ENCODE measurements at regions not wholly inside any gene's neighbourhood (a gene's known extent, or its start where the extent isn't known, plus 50 kb on each side); places are given as distances from the start of the nearest gene placed in this dataset.
"Not testable (repeated sequence)": the region's sequence is repeated elsewhere in the genome, so short reads cannot be mapped to it uniquely, and the experiment has no call there.

DNA sequence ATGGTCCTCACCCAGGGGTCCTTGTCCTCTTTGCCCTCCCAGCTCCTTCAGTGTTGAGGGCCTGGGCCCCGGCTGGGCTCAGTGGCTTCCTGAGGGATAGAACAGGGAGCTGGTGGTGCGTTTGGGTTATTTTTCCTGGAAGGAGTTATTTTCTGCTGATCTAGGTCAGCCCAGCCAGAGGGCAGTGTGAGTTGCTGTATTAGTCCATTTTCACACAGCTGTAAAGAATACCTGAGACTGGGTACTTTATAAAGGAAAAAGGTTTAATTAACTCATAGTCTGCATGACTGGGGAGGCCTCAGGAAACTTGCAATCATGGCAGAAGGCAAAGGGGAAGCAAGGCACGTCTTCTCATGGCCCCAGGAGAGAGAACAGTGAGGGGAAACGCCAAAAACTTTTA is 122.4 kb upstream of the PCBD1 start:
- no peak for DNase-seq (ENCODE audit: low spot score)
- TF ChIP-seq, protein P1, sequence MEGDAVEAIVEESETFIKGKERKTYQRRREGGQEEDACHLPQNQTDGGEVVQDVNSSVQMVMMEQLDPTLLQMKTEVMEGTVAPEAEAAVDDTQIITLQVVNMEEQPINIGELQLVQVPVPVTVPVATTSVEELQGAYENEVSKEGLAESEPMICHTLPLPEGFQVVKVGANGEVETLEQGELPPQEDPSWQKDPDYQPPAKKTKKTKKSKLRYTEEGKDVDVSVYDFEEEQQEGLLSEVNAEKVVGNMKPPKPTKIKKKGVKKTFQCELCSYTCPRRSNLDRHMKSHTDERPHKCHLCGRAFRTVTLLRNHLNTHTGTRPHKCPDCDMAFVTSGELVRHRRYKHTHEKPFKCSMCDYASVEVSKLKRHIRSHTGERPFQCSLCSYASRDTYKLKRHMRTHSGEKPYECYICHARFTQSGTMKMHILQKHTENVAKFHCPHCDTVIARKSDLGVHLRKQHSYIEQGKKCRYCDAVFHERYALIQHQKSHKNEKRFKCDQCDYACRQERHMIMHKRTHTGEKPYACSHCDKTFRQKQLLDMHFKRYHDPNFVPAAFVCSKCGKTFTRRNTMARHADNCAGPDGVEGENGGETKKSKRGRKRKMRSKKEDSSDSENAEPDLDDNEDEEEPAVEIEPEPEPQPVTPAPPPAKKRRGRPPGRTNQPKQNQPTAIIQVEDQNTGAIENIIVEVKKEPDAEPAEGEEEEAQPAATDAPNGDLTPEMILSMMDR (IDR thresholded peaks at IDR 0.05; ENCODE audit: borderline replicate concordance, control extremely low read depth, extremely low read depth, insufficient read depth, missing control alignments), result no peak
- in situ Hi-C loops (cut with MboI; ENCODE audit: low sequenced_read_pairs, unreplicated experiment), result no loop called here

DNA sequence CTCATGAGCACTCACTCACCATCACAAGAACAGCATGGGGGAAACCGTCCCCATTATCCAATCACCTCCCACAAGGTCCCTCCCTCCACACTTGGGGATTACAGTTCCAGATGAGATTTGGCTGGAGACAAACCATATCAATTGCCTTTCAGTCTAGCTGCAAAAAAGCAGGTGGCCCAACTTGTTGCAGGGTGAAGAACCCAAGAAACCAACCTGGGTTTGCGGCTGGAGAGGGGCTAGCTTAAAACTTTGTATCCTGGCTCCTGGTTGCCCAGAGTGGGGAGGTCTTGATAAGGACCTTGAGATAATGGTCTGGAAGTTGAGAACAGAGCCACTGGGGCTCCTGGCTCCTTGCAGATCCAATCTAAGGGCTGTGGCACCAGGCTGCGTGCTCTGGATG is 122.8 kb upstream of the PCBD1 start:
- in situ Hi-C loops (cut with MboI; ENCODE audit: low sequenced_read_pairs, unreplicated experiment), result no loop called here
- DNase-seq (ENCODE audit: low spot score), result no peak

DNA sequence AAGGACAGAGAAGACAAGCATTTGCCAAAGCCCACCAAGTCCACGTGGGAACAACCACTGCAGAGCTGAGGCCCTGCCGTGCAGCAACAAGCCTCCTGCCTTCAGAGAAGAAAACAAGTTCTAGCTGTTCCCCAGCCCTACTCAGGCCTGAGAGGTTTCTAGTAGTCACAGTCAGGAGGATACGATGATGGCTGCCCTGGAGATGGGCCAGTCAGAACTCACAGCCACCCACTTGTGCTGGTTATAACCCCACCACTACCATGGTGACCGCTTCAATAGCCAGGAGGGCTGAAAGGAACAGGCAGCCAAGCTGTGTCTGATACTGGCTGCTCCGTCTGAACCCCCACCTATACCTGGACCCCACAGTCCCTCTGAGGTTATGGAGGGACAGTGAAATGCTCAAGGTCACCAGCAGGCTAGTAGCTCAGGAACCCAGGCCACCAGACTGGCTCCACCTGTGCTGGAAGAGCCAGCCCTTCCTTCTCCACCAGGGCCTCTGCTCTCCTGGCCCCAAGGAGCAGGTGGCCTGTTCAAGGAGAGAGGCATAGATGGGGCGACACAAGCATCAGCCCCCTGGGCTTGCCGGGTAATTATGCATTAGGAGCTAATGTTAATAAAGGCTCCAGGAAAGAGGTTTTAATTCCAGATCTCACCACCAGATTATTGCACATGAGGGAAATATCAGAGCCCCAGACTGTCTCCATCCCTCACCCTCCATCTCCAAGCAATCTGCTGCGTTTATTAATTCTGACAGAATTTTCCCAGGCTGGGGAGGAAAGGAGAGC is 125.8 kb upstream of the PCBD1 start:
- in situ Hi-C loops (cut with MboI; ENCODE audit: low sequenced_read_pairs, unreplicated experiment), result no loop called here
- no peak for DNase-seq (ENCODE audit: low spot score)
- TF ChIP-seq, protein P1 (IDR thresholded peaks at IDR 0.05; ENCODE audit: borderline replicate concordance, control extremely low read depth, extremely low read depth, insufficient read depth, missing control alignments), result no peak

More for the DNA sequence above, 122.8 kb upstream of the PCBD1 start:
- TF ChIP-seq, protein P1 (IDR thresholded peaks at IDR 0.05; ENCODE audit: borderline replicate concordance, control extremely low read depth, extremely low read depth, insufficient read depth, missing control alignments), result no peak

DNA sequence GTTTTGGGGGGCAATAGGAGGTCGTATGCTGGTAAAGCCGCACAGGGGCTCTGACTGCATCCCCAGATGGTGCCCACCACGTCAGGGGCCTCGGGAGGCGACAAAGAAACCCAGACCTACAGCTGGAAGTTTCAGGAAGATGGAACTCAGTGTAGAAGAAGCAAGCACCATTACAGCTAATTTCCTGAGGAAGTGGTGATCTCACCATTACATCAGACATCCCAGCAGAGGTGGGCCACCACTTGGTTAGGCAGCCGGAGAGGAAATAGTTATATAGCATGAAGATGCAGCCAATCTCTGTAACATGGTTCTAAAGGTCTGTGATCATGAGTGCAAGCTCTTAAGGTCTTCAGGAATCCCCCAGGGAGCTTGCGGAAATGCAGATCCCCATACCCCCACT is 127.3 kb upstream of the PCBD1 start:
- in situ Hi-C loops (cut with MboI; ENCODE audit: low sequenced_read_pairs, unreplicated experiment), result no loop called here
- TF ChIP-seq, protein P1 (IDR thresholded peaks at IDR 0.05; ENCODE audit: borderline replicate concordance, control extremely low read depth, extremely low read depth, insufficient read depth, missing control alignments), result no peak
- DNase-seq (ENCODE audit: low spot score), result no peak

DNA sequence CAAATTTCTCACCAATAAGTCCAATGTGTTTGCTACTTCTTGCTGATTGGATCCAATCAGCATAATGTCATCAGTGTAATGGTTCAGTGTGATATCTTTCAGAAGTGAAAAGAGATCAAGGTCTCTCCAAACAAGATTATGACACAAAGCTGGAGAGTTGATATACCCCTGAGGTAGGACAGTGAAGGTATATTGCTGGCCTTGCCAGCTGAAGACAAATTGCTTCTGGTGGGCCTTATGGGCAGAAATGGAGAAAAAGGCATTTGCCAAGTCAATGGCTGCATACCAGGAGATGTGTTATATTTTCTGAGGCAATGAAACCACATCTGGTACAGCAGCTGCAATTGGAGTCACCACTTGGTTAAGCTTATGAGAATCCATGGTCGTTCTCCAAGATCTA is 131.7 kb upstream of the PCBD1 start:
- in situ Hi-C loops (cut with MboI; ENCODE audit: low sequenced_read_pairs, unreplicated experiment); DNase-seq (ENCODE audit: low spot score): not testable (repeated sequence)

DNA sequence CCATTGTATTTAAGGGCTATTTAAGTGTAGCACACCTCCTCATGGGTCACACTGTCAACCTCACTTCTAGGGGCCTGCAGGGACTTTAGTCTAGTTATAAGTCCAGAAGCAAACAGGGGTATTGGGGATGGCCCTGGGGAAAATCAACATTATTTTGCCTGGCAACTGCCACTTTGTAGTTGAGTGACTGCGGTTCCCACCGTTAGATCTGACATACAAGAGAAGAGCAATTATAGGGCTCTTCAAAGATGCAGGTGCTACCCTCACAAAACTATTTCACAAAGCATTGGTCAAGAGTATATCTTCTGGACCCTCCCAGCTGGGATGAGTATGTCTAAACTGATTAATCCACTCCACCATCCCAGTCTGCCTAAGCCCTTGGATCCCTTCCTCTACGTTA is 133.0 kb upstream of the PCBD1 start:
- DNase-seq (ENCODE audit: low spot score), result no peak
- TF ChIP-seq, protein P1 (IDR thresholded peaks at IDR 0.05; ENCODE audit: borderline replicate concordance, control extremely low read depth, extremely low read depth, insufficient read depth, missing control alignments), result no peak
- in situ Hi-C loops (cut with MboI; ENCODE audit: low sequenced_read_pairs, unreplicated experiment), result no loop called here

DNA sequence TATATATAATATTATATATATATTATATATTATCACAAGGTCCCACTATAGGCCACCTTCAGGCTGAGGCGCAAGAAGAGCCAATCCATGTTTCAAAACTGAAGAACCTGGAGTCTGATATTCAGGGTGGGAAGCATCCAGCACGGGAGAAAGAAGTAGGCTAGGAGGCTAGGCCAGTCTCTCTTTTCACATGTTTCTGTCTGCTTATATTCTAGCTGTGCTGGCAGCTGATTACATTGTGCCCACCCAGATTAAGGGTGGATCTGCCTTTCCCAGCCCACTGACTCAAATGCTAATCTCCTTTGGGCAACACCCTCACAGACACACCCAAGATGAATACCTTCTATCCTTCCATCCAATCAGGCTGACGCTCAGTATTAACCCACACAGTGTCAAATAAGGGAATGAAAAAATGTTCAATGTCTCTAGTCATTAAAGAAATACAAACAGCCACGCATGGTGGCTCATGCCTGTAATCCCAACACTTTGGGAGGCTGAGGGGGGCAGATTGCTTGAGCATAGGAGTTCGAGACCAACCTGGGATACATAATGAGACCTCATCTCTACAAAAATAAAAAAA is 135.4 kb upstream of the PCBD1 start:
- TF ChIP-seq, protein P1 (IDR thresholded peaks at IDR 0.05; ENCODE audit: borderline replicate concordance, control extremely low read depth, extremely low read depth, insufficient read depth, missing control alignments), result no peak
- no peak for DNase-seq (ENCODE audit: low spot score)
- in situ Hi-C loops (cut with MboI; ENCODE audit: low sequenced_read_pairs, unreplicated experiment), result no loop called here

All from GM13976 (cell line).